Spleen (tissue), 7 donors: ENCODE measurements at regions not wholly inside any gene's neighbourhood (a gene's known extent, or its start where the extent isn't known, plus 50 kb on each side); places are given as distances from the start of the nearest gene placed in this dataset.

Source experiments
- POLR2A ChIP-seq, 3 donors: fragments of 450-650 bp; IDR thresholded peaks; one replicate each; pipeline ENCODE4 v1.5.1; 2017; ENCODE audit warnings: antibody characterized with exemption in 3 of 3, mild to moderate bottlenecking in 1 of 3
- POLR2AphosphoS5 ChIP-seq, 3 donors: sonication (generic); formaldehyde crosslinking; IDR thresholded peaks; one replicate each; pipeline ENCODE4 v1.5.1; 2017; ENCODE audit warnings: antibody characterized with exemption in 3 of 3
- TF ChIP-seq, protein P1 (sequence below), 11 experiments: fragments of 200-600 bp in 7 of 11; fragments of 450-650 bp in 4 of 11; sonication (generic) in 4 of 11; IDR thresholded peaks in 8 of 11; conservative IDR thresholded peaks in 3 of 11; 1 replicate in 7 of 11; 2 replicates in 4 of 11; pipeline versions ENCODE4 v1.4.0 to v1.8.0; 2016 to 2021; ENCODE audit warnings: antibody characterized with exemption in 11 of 11, inconsistent platforms in 4 of 11, mild to moderate bottlenecking in 1 of 11
- donor health status: DM: no; HTN: no; CAD: no; lungs with moderate emphysema.
- donor health status: DM: no; HTN: no; CAD: no.
- donor health status: DM: no; HTN: no; CAD: no.

GRCh38 chr1:199353906-199354305 is 673.6 kb upstream of the NR5A2 start:
- TF ChIP-seq, protein P1, sequence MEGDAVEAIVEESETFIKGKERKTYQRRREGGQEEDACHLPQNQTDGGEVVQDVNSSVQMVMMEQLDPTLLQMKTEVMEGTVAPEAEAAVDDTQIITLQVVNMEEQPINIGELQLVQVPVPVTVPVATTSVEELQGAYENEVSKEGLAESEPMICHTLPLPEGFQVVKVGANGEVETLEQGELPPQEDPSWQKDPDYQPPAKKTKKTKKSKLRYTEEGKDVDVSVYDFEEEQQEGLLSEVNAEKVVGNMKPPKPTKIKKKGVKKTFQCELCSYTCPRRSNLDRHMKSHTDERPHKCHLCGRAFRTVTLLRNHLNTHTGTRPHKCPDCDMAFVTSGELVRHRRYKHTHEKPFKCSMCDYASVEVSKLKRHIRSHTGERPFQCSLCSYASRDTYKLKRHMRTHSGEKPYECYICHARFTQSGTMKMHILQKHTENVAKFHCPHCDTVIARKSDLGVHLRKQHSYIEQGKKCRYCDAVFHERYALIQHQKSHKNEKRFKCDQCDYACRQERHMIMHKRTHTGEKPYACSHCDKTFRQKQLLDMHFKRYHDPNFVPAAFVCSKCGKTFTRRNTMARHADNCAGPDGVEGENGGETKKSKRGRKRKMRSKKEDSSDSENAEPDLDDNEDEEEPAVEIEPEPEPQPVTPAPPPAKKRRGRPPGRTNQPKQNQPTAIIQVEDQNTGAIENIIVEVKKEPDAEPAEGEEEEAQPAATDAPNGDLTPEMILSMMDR (IDR thresholded peaks at IDR 0.05 in 8 of 11, conservative IDR thresholded peaks at IDR 0.05 in 3 of 11) = no peak
- TF ChIP-seq POLR2AphosphoS5 (IDR thresholded peaks at IDR 0.05) = no peak
- TF ChIP-seq POLR2A (IDR thresholded peaks at IDR 0.05) = no peak
